Activated CD4-positive, alpha-beta T cell treated with anti-CD3 and anti-CD28 coated beads, Interleukin-2, amount 10 ng/mL, durations not matched to agents 7 days and 5 days (primary cell): ENCODE measurements at regions not wholly inside any gene's neighbourhood (a gene's known extent, or its start where the extent isn't known, plus 50 kb on each side); places are given as distances from the start of the nearest gene placed in this dataset.

Source experiments
- CTCF ChIA-PET: fragments of 350-600 bp; sonication (Branson Sonifier 250); formaldehyde crosslinking; loops from one replicate; lab custom pipeline; 2021; ENCODE audit warnings: antibody characterized with exemption; lab: Charles Lee
- POLR2A ChIA-PET: fragments of 350-600 bp; sonication (Branson Sonifier 250); formaldehyde crosslinking; loops from one replicate; lab custom pipeline; 2021; ENCODE audit warnings: antibody characterized with exemption; lab: Charles Lee
- DNase-seq: peaks from one replicate; pipeline ENCODE4 v3.0.0-alpha.2; 2020
- H3K27ac Mint-ChIP-seq: one replicate; pipeline ENCODE4 v1.8.0; 2021; ENCODE audit warnings: mild to moderate bottlenecking, moderate library complexity, mixed read lengths
- H3K27me3 Mint-ChIP-seq: one replicate; pipeline ENCODE4 v1.8.0; 2021; ENCODE audit warnings: mixed read lengths
- H3K36me3 Mint-ChIP-seq: one replicate; pipeline ENCODE4 v1.8.0; 2021; ENCODE audit warnings: low read depth, mixed read lengths
- H3K4me1 Mint-ChIP-seq: one replicate; pipeline ENCODE4 v1.8.0; 2021; ENCODE audit warnings: mixed read lengths
- H3K4me3 Mint-ChIP-seq: one replicate; pipeline ENCODE4 v1.8.0; 2021; ENCODE audit warnings: mild to moderate bottlenecking, moderate library complexity, mixed read lengths
- H3K9me3 Mint-ChIP-seq: one replicate; pipeline ENCODE4 v1.8.0; 2021; ENCODE audit warnings: mixed read lengths

GRCh38 chr5:176180781-176181180, 57.4 kb upstream of the SIMC1 start:
- Mint-ChIP-seq H3K4me3 (no peak overlapping the region), H3K9me3 (no peaks in the 10 kb centered on the region), H3K27ac (no peak overlapping the region), H3K27me3 (peaks cover 26% of the 10 kb centered on the region), H3K36me3 (no peaks in the 10 kb centered on the region), H3K4me1 (no peaks in the 10 kb centered on the region)
- no peak for DNase-seq
- ChIA-PET POLR2A (no interaction called here), CTCF (no interaction called here)

- H3K4me1 Mint-ChIP-seq, result no peaks in the 10 kb centered on the region
- no peak overlapping the region for H3K27ac Mint-ChIP-seq
- DNase-seq, result no peak
- ChIA-PET CTCF (no interaction called here), POLR2A (no interaction called here)
- no peaks in the 10 kb centered on the region for H3K9me3 Mint-ChIP-seq
- H3K27me3 Mint-ChIP-seq, result peaks cover 25% of the 10 kb centered on the region
- no peak overlapping the region for H3K4me3 Mint-ChIP-seq
- H3K36me3 Mint-ChIP-seq, result no peaks in the 10 kb centered on the region
These were observed 56.9 kb upstream of the SIMC1 start for GRCh38 chr5:176181271-176181855.

GRCh38 chr5:176183321-176184074, 54.7 kb upstream of the SIMC1 start:
- Mint-ChIP-seq H3K4me1 (no peaks in the 10 kb centered on the region), H3K27me3 (peaks cover 16% of the 10 kb centered on the region), H3K27ac (no peak overlapping the region), H3K36me3 (no peaks in the 10 kb centered on the region), H3K4me3 (no peak overlapping the region), H3K9me3 (no peaks in the 10 kb centered on the region)
- DNase-seq, result no peak
- ChIA-PET CTCF (no interaction called here), POLR2A (no interaction called here)

- ChIA-PET POLR2A (no interaction called here), CTCF (interaction anchor here (0.7 kb wide), 1 partner anchor 469 kb away, joined by 4 read pairs; no protein-coding TSS in a partner anchor)
- no peak overlapping the region for H3K4me3 Mint-ChIP-seq
- H3K27me3 Mint-ChIP-seq, result peaks cover 13% of the 10 kb centered on the region
- no peaks in the 10 kb centered on the region for H3K4me1 Mint-ChIP-seq
- H3K27ac Mint-ChIP-seq, result no peak overlapping the region
- no peak for DNase-seq
- no peaks in the 10 kb centered on the region for H3K36me3 Mint-ChIP-seq
- H3K9me3 Mint-ChIP-seq, result no peaks in the 10 kb centered on the region
These were observed 53.6 kb upstream of the SIMC1 start for GRCh38 chr5:176184608-176185132.

- peaks cover 9% of the 10 kb centered on the region for H3K27me3 Mint-ChIP-seq
These were observed 53.0 kb upstream of the SIMC1 start for GRCh38 chr5:176185133-176185733.

GRCh38 chr5:176186107-176186506, 52.1 kb upstream of the SIMC1 start:
- POLR2A ChIA-PET, result no interaction called here
- Mint-ChIP-seq H3K4me3 (no peak overlapping the region), H3K9me3 (no peaks in the 10 kb centered on the region), H3K27me3 (peaks cover 9% of the 10 kb centered on the region), H3K36me3 (no peaks in the 10 kb centered on the region), H3K27ac (no peak overlapping the region), H3K4me1 (no peaks in the 10 kb centered on the region)
- no peak for DNase-seq
- CTCF ChIA-PET, result no interaction called here

More at GRCh38 chr5:176185133-176185733, 53.0 kb upstream of the SIMC1 start:
- H3K4me1 Mint-ChIP-seq, result no peaks in the 10 kb centered on the region
- H3K9me3 Mint-ChIP-seq, result no peaks in the 10 kb centered on the region
- CTCF ChIA-PET, result no interaction called here
- no peak for DNase-seq
- no peak overlapping the region for H3K27ac Mint-ChIP-seq
- H3K36me3 Mint-ChIP-seq, result no peaks in the 10 kb centered on the region
- no peak overlapping the region for H3K4me3 Mint-ChIP-seq
- POLR2A ChIA-PET, result no interaction called here

- Mint-ChIP-seq H3K4me3 (no peak overlapping the region), H3K4me1 (no peaks in the 10 kb centered on the region), H3K27me3 (peaks cover 9% of the 10 kb centered on the region), H3K36me3 (no peaks in the 10 kb centered on the region), H3K27ac (no peak overlapping the region), H3K9me3 (no peaks in the 10 kb centered on the region)
- ChIA-PET POLR2A (no interaction called here), CTCF (no interaction called here)
- DNase-seq, result no peak
These were observed 50.8 kb upstream of the SIMC1 start for GRCh38 chr5:176187276-176188062.

GRCh38 chr5:176188085-176188484, 50.1 kb upstream of the SIMC1 start:
- H3K9me3 Mint-ChIP-seq, result no peaks in the 10 kb centered on the region
- H3K27ac Mint-ChIP-seq, result no peak overlapping the region
- H3K27me3 Mint-ChIP-seq, result peaks cover 9% of the 10 kb centered on the region
- H3K36me3 Mint-ChIP-seq, result no peaks in the 10 kb centered on the region
- no peak overlapping the region for H3K4me3 Mint-ChIP-seq
- ChIA-PET CTCF (no interaction called here), POLR2A (no interaction called here)
- no peaks in the 10 kb centered on the region for H3K4me1 Mint-ChIP-seq
- no peak for DNase-seq
